ENCODE measurements at regions not wholly inside any gene's neighbourhood (a gene's known extent, or its start where the extent isn't known, plus 50 kb on each side); places are given as distances from the start of the nearest gene placed in this dataset.

- Histone ChIP-seq H3K4me1 (no peaks in the 10 kb centered on the region), H3K36me3 (no peaks in the 10 kb centered on the region), H3K4me3 (no peak overlapping the region), H3K27ac (no peak overlapping the region), H3K9me3 (no peaks in the 10 kb centered on the region), H3K27me3 (no peaks in the 10 kb centered on the region)
- intact Hi-C loops (cut with DNase I; ENCODE audit: low total_unique reads) = no loop called here
- no peak for TF ChIP-seq CTCF (IDR thresholded peaks at IDR 0.05)
- no peak for DNase-seq
Measured at GRCh38 chr4:138879757-138880156, 135.8 kb upstream of the NOCT start.

GRCh38 chr4:138875891-138876608 is 139.5 kb upstream of the NOCT start:
- Histone ChIP-seq H3K36me3 (no peaks in the 10 kb centered on the region), H3K4me3 (no peak overlapping the region), H3K9me3 (no peaks in the 10 kb centered on the region), H3K27ac (no peak overlapping the region), H3K4me1 (no peaks in the 10 kb centered on the region), H3K27me3 (no peaks in the 10 kb centered on the region)
- intact Hi-C loops (cut with DNase I; ENCODE audit: low total_unique reads) = no loop called here
- no peak for TF ChIP-seq POLR2A (IDR thresholded peaks at IDR 0.05)
- no peak for DNase-seq

GRCh38 chr4:138871555-138871875 is 144.1 kb upstream of the NOCT start:
- Histone ChIP-seq H3K27ac (no peak overlapping the region), H3K27me3 (no peaks in the 10 kb centered on the region), H3K4me3 (no peak overlapping the region), H3K9me3 (no peaks in the 10 kb centered on the region), H3K36me3 (no peaks in the 10 kb centered on the region), H3K4me1 (no peaks in the 10 kb centered on the region)
- intact Hi-C loops (cut with DNase I; ENCODE audit: low total_unique reads) = no loop called here
- DNase-seq = no peak
- TF ChIP-seq POLR2A (IDR thresholded peaks at IDR 0.05) = no peak
- no peak for TF ChIP-seq CTCF (IDR thresholded peaks at IDR 0.05)

GRCh38 chr4:138870737-138871554 is 144.6 kb upstream of the NOCT start:
- intact Hi-C loops (cut with DNase I; ENCODE audit: low total_unique reads) = no loop called here
- no peak overlapping the region for H3K27ac ChIP-seq
- H3K36me3 ChIP-seq = no peaks in the 10 kb centered on the region
- no peaks in the 10 kb centered on the region for H3K9me3 ChIP-seq
- TF ChIP-seq POLR2A (IDR thresholded peaks at IDR 0.05) = no peak
- peak; percentile 78 to 87 (median 82) for TF ChIP-seq CTCF (IDR thresholded peaks at IDR 0.05)
- peak; percentile 60 to 66 for DNase-seq
- H3K4me3 ChIP-seq = no peak overlapping the region
- H3K27me3 ChIP-seq = no peaks in the 10 kb centered on the region
- H3K4me1 ChIP-seq = no peaks in the 10 kb centered on the region

- no peak overlapping the region for H3K27ac ChIP-seq
- no peak overlapping the region for H3K4me3 ChIP-seq
- H3K36me3 ChIP-seq = no peaks in the 10 kb centered on the region
- H3K4me1 ChIP-seq = no peaks in the 10 kb centered on the region
- no peaks in the 10 kb centered on the region for H3K27me3 ChIP-seq
- H3K9me3 ChIP-seq = no peaks in the 10 kb centered on the region
- DNase-seq = no peak
- TF ChIP-seq POLR2A (IDR thresholded peaks at IDR 0.05) (no peak), CTCF (IDR thresholded peaks at IDR 0.05) (no peak)
- intact Hi-C loops (cut with DNase I; ENCODE audit: low total_unique reads) = no loop called here
Measured at GRCh38 chr4:138869631-138870030, 145.9 kb upstream of the NOCT start.

Measured in uterus (tissue), 3 donors.